ENCODE measurements at regions not wholly inside any gene's neighbourhood (a gene's known extent, or its start where the extent isn't known, plus 50 kb on each side); places are given as distances from the start of the nearest gene placed in this dataset.

- no peak for TF ChIP-seq CTCF (IDR thresholded peaks at IDR 0.05)
- Histone ChIP-seq H3K9me3 (peaks cover 0 to 8% of the 10 kb centered on the region in 2 donors), H3K36me3 (no peaks in the 10 kb centered on the region), H3K27me3 (no peaks in the 10 kb centered on the region), H3K27ac (no peak overlapping the region), H3K4me3 (no peak overlapping the region), H3K4me1 (no peaks in the 10 kb centered on the region)
- intact Hi-C loops (cut with DNase I): no loop called here
- ATAC-seq (no peak), DNase-seq (no peak)
Observed at GRCh38 chr6:165019681-165020080, 289.7 kb downstream of the C6orf118 start.

- H3K4me1 ChIP-seq: no peaks in the 10 kb centered on the region
- intact Hi-C loops (cut with DNase I): no loop called here
- H3K36me3 ChIP-seq: no peaks in the 10 kb centered on the region
- H3K27ac ChIP-seq: no peak overlapping the region
- ATAC-seq: no peak
- H3K4me3 ChIP-seq: no peak overlapping the region
- no peak for TF ChIP-seq CTCF (IDR thresholded peaks at IDR 0.05)
- H3K9me3 ChIP-seq: peaks cover 0 to 5% of the 10 kb centered on the region in 2 donors
- no peaks in the 10 kb centered on the region for H3K27me3 ChIP-seq
- no peak for DNase-seq
Observed at GRCh38 chr6:165015676-165016075, 293.7 kb downstream of the C6orf118 start.

- DNase-seq (no peak), ATAC-seq (no peak)
- H3K36me3 ChIP-seq: no peaks in the 10 kb centered on the region
Observed at GRCh38 chr6:165013701-165014100, 295.7 kb downstream of the C6orf118 start.

DNA sequence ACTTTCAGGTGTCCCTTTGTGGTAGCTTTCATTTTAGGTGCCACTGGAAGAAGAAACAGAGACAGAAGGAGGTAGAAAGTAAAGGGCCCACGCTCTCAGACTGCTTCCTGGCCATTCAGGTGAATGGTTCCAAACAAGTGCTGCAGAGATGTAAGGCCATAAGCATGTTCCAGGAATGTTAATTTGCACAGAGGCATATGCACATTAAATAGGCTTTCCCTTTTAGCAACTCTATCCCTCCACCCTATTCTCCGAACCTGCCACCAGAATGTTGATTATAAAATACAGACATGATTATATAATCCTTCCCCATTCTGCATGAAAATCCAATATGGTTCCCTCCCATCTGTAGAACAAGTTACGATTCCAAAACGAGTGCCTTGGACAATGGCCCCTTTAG, 297.2 kb downstream of the C6orf118 start:
- intact Hi-C loops (cut with DNase I): no loop called here
- Histone ChIP-seq H3K4me1 (no peaks in the 10 kb centered on the region), H3K27ac (no peak overlapping the region), H3K4me3 (no peak overlapping the region), H3K9me3 (no peaks in the 10 kb centered on the region), H3K27me3 (no peaks in the 10 kb centered on the region), H3K36me3 (no peaks in the 10 kb centered on the region)
- DNase-seq (no peak), ATAC-seq (no peak)
- no peak for TF ChIP-seq CTCF (IDR thresholded peaks at IDR 0.05)

More at GRCh38 chr6:165013701-165014100, 295.7 kb downstream of the C6orf118 start:
- Histone ChIP-seq H3K27me3 (no peaks in the 10 kb centered on the region), H3K9me3 (peaks cover 0 to 3% of the 10 kb centered on the region in 2 donors), H3K4me1 (no peaks in the 10 kb centered on the region), H3K27ac (no peak overlapping the region), H3K4me3 (no peak overlapping the region)
- intact Hi-C loops (cut with DNase I): no loop called here
- no peak for TF ChIP-seq CTCF (IDR thresholded peaks at IDR 0.05)

DNA sequence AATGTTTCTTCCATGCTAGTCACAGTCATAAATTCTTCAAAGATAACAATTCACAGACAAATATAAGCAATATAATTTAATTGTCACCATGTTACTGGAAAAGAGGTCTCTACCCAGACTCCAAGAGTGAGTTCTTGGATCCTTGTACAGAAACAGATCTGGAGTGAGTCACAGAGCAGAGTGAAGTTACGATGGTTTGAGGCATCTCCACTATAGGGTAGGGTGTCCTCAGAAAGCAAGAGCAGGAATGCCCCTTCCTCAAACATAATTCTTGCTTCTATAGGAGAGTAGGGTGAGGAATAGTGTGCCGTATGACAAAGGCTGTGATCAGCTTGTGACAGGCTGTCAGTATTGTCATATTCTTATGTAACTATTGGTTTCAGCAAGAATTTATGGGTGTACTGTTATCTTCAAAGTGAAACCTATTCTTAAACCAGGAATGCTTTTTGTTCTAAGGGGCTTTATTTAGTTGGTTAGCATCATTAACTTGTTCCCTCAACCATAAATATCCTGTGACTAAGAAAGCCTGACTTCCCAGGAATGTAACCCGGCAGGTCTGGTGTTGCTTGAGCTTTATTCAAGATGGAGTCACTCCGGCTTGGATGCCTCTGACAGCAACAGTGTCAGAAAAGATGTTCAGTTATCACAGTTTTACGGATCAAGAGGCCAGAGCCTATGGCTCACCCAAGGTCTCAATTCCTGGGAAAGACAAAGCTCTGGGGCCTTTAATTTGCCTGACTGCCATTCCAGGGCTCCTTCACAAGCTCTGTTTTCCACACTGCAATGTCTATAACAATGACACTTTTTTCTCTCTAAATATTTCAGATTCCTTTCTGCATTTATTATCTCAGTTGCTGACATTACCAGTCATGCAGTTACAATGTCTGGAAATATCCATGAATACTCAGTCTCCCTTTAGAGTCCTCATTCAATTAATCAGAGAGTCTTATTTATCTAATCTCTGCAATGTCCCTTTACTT, 298.6 kb downstream of the C6orf118 start:
- intact Hi-C loops (cut with DNase I): no loop called here
- no peak for ATAC-seq
- H3K36me3 ChIP-seq: no peaks in the 10 kb centered on the region
- H3K27ac ChIP-seq: no peak overlapping the region
- no peak overlapping the region for H3K4me3 ChIP-seq
- DNase-seq: no peak
- peaks cover 0 to 8% of the 10 kb centered on the region in 2 donors for H3K9me3 ChIP-seq
- H3K27me3 ChIP-seq: no peaks in the 10 kb centered on the region
- H3K4me1 ChIP-seq: no peaks in the 10 kb centered on the region
- no peak for TF ChIP-seq CTCF (IDR thresholded peaks at IDR 0.05)
